A549 (cell line): ENCODE measurements at regions not wholly inside any gene's neighbourhood (a gene's known extent, or its start where the extent isn't known, plus 50 kb on each side); places are given as distances from the start of the nearest gene placed in this dataset.
"Not testable (repeated sequence)": the region's sequence is repeated elsewhere in the genome, so short reads cannot be mapped to it uniquely, and the experiment has no call there.

Experiments
- ATAC-seq, 2 experiments: fragments of 200-7000 bp in 1 of 2; fragments of >200 bp in 1 of 2; cut with Nextera tagmentation in 1 of 2; cut with Tn5 transposase in 1 of 2; 3 replicates each; pipeline versions ENCODE4 v1.8.0 to v1.9.1; 2018 to 2020; ENCODE audit warnings: mild to moderate bottlenecking in 1 of 2, moderate library complexity in 1 of 2
- CTCF ChIA-PET: fragments of 300-600 bp; sonication (Branson Sonifier 250); formaldehyde crosslinking; extraction: SDS; loops from one replicate; lab custom pipeline; 2021; ENCODE audit warnings: antibody characterized with exemption, inconsistent platforms; lab: Yijun Ruan, JAX
- POLR2A ChIA-PET: fragments of 350-600 bp; formaldehyde crosslinking; extraction: SDS; loops from one replicate; lab custom pipeline; 2021; ENCODE audit warnings: antibody characterized with exemption, inconsistent platforms; lab: Yijun Ruan, JAX
- DNase-seq, 2 experiments: peaks; one replicate each; pipeline versions ENCODE4 v3.0.0 to v3.0.0-alpha.2; 2011 to 2016; ENCODE audit warnings: low read depth in 1 of 2, low spot score in 1 of 2
- FAIRE-seq: peaks from 2 replicates; lab custom pipeline; 2011; peaks lifted over from hg19 to GRCh38; lab: Jason Lieb, UNC
- H3K27ac ChIP-seq, 2 experiments: fragments of >200 bp; sonication (Bioruptor Twin); formaldehyde crosslinking; 3 replicates each; pipeline ENCODE4 v1.5.1; 2016 to 2017
- H3K4me1 ChIP-seq: fragments of >200 bp; sonication (Bioruptor Twin); formaldehyde crosslinking; 3 replicates; pipeline ENCODE4 v1.6.1; 2016
- H3K4me2 ChIP-seq: fragments of >200 bp; sonication (Bioruptor Twin); formaldehyde crosslinking; 3 replicates; pipeline ENCODE4 v1.6.1; 2016
- H3K4me3 ChIP-seq: fragments of >200 bp; sonication (Bioruptor Twin); formaldehyde crosslinking; 3 replicates; pipeline ENCODE4 v1.5.1; 2016
- H3K9me3 ChIP-seq: fragments of >200 bp; sonication (Bioruptor Twin); formaldehyde crosslinking; 3 replicates; pipeline ENCODE4 v1.6.1; 2016
- BCL3 ChIP-seq: fragments of >200 bp; sonication (Bioruptor Twin); formaldehyde crosslinking; IDR thresholded peaks from 3 replicates; pipeline ENCODE4 v1.6.1; 2016
- CHD2 ChIP-seq: fragments of 150-350 bp; IDR thresholded peaks from 2 replicates; pipeline ENCODE4 v1.6.1; 2014; ENCODE audit warnings: low read length; ENCODE audit not compliant: partially characterized antibody
- CHD4 ChIP-seq: fragments of 200-600 bp; sonication (generic); IDR thresholded peaks from 2 replicates; pipeline ENCODE4 v1.6.1; 2016; ENCODE audit warnings: antibody characterized with exemption, mild to moderate bottlenecking, borderline replicate concordance
- EHF ChIP-seq: fragments of 250-450 bp; sonication (Bioruptor Pico); IDR thresholded peaks from 2 replicates; pipeline ENCODE4 v1.5.0; 2020; ENCODE audit warnings: mild to moderate bottlenecking
- HDAC2 ChIP-seq: fragments of 200-600 bp; sonication (generic); IDR thresholded peaks from 2 replicates; pipeline ENCODE4 v1.6.1; 2016
- HOXA7 ChIP-seq: fragments of 250-450 bp; sonication (Bioruptor Pico); IDR thresholded peaks from 2 replicates; pipeline ENCODE4 v1.5.0; 2020; ENCODE audit warnings: mild to moderate bottlenecking, moderate library complexity
- JUNB ChIP-seq: fragments of >200 bp; sonication (Bioruptor Twin); formaldehyde crosslinking; IDR thresholded peaks from 2 replicates; pipeline ENCODE4 v1.6.1; 2016
- MAX ChIP-seq: IDR thresholded peaks from 2 replicates; pipeline ENCODE4 v1.6.1; 2012
- MYC ChIP-seq: IDR thresholded peaks from 2 replicates; pipeline ENCODE4 v1.6.1; 2012; ENCODE audit warnings: mild to moderate bottlenecking, inconsistent platforms, low read length, improper control_type of control experiment, borderline replicate concordance
- NFE2L2 ChIP-seq: fragments of 150-350 bp; conservative IDR thresholded peaks from 2 replicates; pipeline ENCODE4 v1.6.1; 2014; ENCODE audit warnings: low read length
- PHF8 ChIP-seq: fragments of 200-600 bp; sonication (generic); IDR thresholded peaks from 2 replicates; pipeline ENCODE4 v1.6.1; 2016; ENCODE audit warnings: low read depth, mild to moderate bottlenecking, antibody characterized with exemption, moderate library complexity, borderline replicate concordance
- REST ChIP-seq: fragments of 200-600 bp; sonication (generic); IDR thresholded peaks from 2 replicates; pipeline ENCODE4 v1.6.1; 2016; ENCODE audit warnings: antibody characterized with exemption, mild to moderate bottlenecking, moderate library complexity
- USF2 ChIP-seq: fragments of 450-650 bp; IDR thresholded peaks from 2 replicates; pipeline ENCODE4 v1.6.1; 2014; ENCODE audit warnings: antibody characterized with exemption
- ZC3H11A ChIP-seq: fragments of 450-650 bp; IDR thresholded peaks from 2 replicates; pipeline ENCODE4 v1.6.1; 2014; ENCODE audit warnings: antibody characterized with exemption, mild to moderate bottlenecking
- WGBS: methylation state at CpG from one replicate; pipeline ENCODE4 v1.1.6; 2017; ENCODE audit errors: missing lambda C conversion rate; 5-methylcytosine and 5-hydroxymethylcytosine counted together
- TF ChIP-seq, protein P1 (sequence below): fragments of >200 bp; sonication (Bioruptor Twin); formaldehyde crosslinking; IDR thresholded peaks from 3 replicates; pipeline ENCODE4 v1.5.1; 2016

- no peak for ATAC-seq
- TF ChIP-seq REST (no peak), EHF (CRISPR knock-in tag) (no peak), MYC (no peak), USF2 (no peak), HOXA7 (CRISPR knock-in tag) (no peak), PHF8 (no peak), BCL3 (no peak), HDAC2 (no peak), MAX (no peak), ZC3H11A (no peak), JUNB (no peak)
- 16% methylated on average over 2 of the region's 2 CpGs for WGBS
- Histone ChIP-seq H3K4me3 (no peak overlapping the region), H3K27ac (no peak overlapping the region), H3K4me1 (no peaks in the 10 kb centered on the region), H3K4me2 (no peak overlapping the region), H3K9me3 (no peaks in the 10 kb centered on the region)
- POLR2A ChIA-PET: no interaction called here
- FAIRE-seq: no peak
- DNase-seq: no peak
- CTCF ChIA-PET: interaction anchor here (0.9 kb wide), 1 partner anchor 250 kb away, joined by 3 read pairs; no protein-coding TSS in a partner anchor
These were observed 346.4 kb upstream of the CDH5 start for GRCh38 chr16:66020046-66020445.

GRCh38 chr16:66019502-66019901 is 347.0 kb upstream of the CDH5 start:
- CTCF ChIA-PET, H3K9me3 ChIP-seq, H3K4me3 ChIP-seq, H3K4me2 ChIP-seq, FAIRE-seq, ATAC-seq, POLR2A ChIA-PET, DNase-seq, H3K27ac ChIP-seq, H3K4me1 ChIP-seq: not testable (repeated sequence)
- WGBS: 4% methylated on average over 3 of the region's 3 CpGs

GRCh38 chr16:66014221-66014620 is 352.3 kb upstream of the CDH5 start:
- WGBS: 0% methylated on average over 2 of the region's 2 CpGs
- ATAC-seq (no peak), DNase-seq (no peak)
- POLR2A ChIA-PET: no interaction called here
- H3K27ac ChIP-seq: no peak overlapping the region
- CTCF ChIA-PET: interaction anchor here (0.7 kb wide), 1 partner anchor 12 kb away, joined by 3 read pairs; no protein-coding TSS in a partner anchor
- no peaks in the 10 kb centered on the region for H3K4me1 ChIP-seq
- H3K4me3 ChIP-seq: no peak overlapping the region
- H3K4me2 ChIP-seq: no peak overlapping the region
- TF ChIP-seq, protein P1, sequence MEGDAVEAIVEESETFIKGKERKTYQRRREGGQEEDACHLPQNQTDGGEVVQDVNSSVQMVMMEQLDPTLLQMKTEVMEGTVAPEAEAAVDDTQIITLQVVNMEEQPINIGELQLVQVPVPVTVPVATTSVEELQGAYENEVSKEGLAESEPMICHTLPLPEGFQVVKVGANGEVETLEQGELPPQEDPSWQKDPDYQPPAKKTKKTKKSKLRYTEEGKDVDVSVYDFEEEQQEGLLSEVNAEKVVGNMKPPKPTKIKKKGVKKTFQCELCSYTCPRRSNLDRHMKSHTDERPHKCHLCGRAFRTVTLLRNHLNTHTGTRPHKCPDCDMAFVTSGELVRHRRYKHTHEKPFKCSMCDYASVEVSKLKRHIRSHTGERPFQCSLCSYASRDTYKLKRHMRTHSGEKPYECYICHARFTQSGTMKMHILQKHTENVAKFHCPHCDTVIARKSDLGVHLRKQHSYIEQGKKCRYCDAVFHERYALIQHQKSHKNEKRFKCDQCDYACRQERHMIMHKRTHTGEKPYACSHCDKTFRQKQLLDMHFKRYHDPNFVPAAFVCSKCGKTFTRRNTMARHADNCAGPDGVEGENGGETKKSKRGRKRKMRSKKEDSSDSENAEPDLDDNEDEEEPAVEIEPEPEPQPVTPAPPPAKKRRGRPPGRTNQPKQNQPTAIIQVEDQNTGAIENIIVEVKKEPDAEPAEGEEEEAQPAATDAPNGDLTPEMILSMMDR: no peak
- no peak for TF ChIP-seq NFE2L2
- no peak for TF ChIP-seq ZC3H11A
- TF ChIP-seq CHD2: no peak
- no peak for TF ChIP-seq USF2
- TF ChIP-seq CHD4: no peak
- TF ChIP-seq, all 56 proteins: peak for 0
- H3K9me3 ChIP-seq: no peaks in the 10 kb centered on the region
- no peak for FAIRE-seq
